ENCODE measurements at regions not wholly inside any gene's neighbourhood (a gene's known extent, or its start where the extent isn't known, plus 50 kb on each side); places are given as distances from the start of the nearest gene placed in this dataset.

GRCh38 chr12:47411966-47412365, 293.9 kb downstream of the RPAP3 start:
- DNase-seq (ENCODE audit: low read depth) = no peak
- no peak overlapping the region for H3K4me3 ChIP-seq (ENCODE audit: low read depth, low read length)
- TF ChIP-seq CTCF (IDR thresholded peaks at IDR 0.05; ENCODE audit: low read depth, low read length) = no peak
- no peak for TF ChIP-seq MAX (IDR thresholded peaks at IDR 0.05; ENCODE audit: low read depth, low read length)
- TF ChIP-seq POLR2A (IDR thresholded peaks at IDR 0.05; ENCODE audit: extremely low read depth, insufficient read length) = no peak
- TF ChIP-seq MYC (IDR thresholded peaks at IDR 0.05; ENCODE audit: low read depth, low read length) = no peak

- H3K4me3 ChIP-seq (ENCODE audit: low read depth, low read length) = no peak overlapping the region
- TF ChIP-seq CTCF (IDR thresholded peaks at IDR 0.05; ENCODE audit: low read depth, low read length) (no peak), POLR2A (IDR thresholded peaks at IDR 0.05; ENCODE audit: extremely low read depth, insufficient read length) (no peak), MYC (IDR thresholded peaks at IDR 0.05; ENCODE audit: low read depth, low read length) (no peak)
- no peak for DNase-seq (ENCODE audit: low read depth)
Measured at GRCh38 chr12:47410862-47411261, 295.0 kb downstream of the RPAP3 start.

GRCh38 chr12:47410383-47410782, 295.4 kb downstream of the RPAP3 start:
- no peak for TF ChIP-seq MYC (IDR thresholded peaks at IDR 0.05; ENCODE audit: low read depth, low read length)
- TF ChIP-seq CTCF (IDR thresholded peaks at IDR 0.05; ENCODE audit: low read depth, low read length) = no peak
- no peak for TF ChIP-seq MAX (IDR thresholded peaks at IDR 0.05; ENCODE audit: low read depth, low read length)
- TF ChIP-seq POLR2A (IDR thresholded peaks at IDR 0.05; ENCODE audit: extremely low read depth, insufficient read length) = no peak
- DNase-seq (ENCODE audit: low read depth) = no peak
- no peak overlapping the region for H3K4me3 ChIP-seq (ENCODE audit: low read depth, low read length)

GRCh38 chr12:47409310-47409987, 296.4 kb downstream of the RPAP3 start:
- TF ChIP-seq CTCF (IDR thresholded peaks at IDR 0.05; ENCODE audit: low read depth, low read length) (no peak), POLR2A (IDR thresholded peaks at IDR 0.05; ENCODE audit: extremely low read depth, insufficient read length) (no peak), MAX (IDR thresholded peaks at IDR 0.05; ENCODE audit: low read depth, low read length) (no peak), MYC (IDR thresholded peaks at IDR 0.05; ENCODE audit: low read depth, low read length) (no peak)
- H3K4me3 ChIP-seq (ENCODE audit: low read depth, low read length) = no peak overlapping the region
- DNase-seq (ENCODE audit: low read depth) = no peak

GRCh38 chr12:47408171-47408871, 297.5 kb downstream of the RPAP3 start:
- TF ChIP-seq MAX (IDR thresholded peaks at IDR 0.05; ENCODE audit: low read depth, low read length) = no peak
- TF ChIP-seq CTCF (IDR thresholded peaks at IDR 0.05; ENCODE audit: low read depth, low read length) = peak; percentile 48
- peak; percentile 43 for DNase-seq (ENCODE audit: low read depth)
- H3K4me3 ChIP-seq (ENCODE audit: low read depth, low read length) = no peak overlapping the region

All from NB4 (cell line).